HepG2 (cell line): ENCODE measurements at regions not wholly inside any gene's neighbourhood (a gene's known extent, or its start where the extent isn't known, plus 50 kb on each side); places are given as distances from the start of the nearest gene placed in this dataset.

Experiments used
- AHDC1 ChIP-seq: sonication (generic); formaldehyde crosslinking; IDR thresholded peaks from 2 replicates; pipeline ENCODE4 v1.5.1; 2020; ENCODE audit warnings: mild to moderate bottlenecking, missing genetic modification reagents, borderline replicate concordance
- DNMT1 ChIP-seq: sonication (generic); formaldehyde crosslinking; IDR thresholded peaks from 2 replicates; pipeline ENCODE4 v1.5.1; 2020; ENCODE audit warnings: mild to moderate bottlenecking, missing genetic modification reagents
- ERF ChIP-seq: IDR thresholded peaks from 2 replicates; pipeline ENCODE4 v1.6.1; 2018; ENCODE audit warnings: missing biosample characterization, missing genetic modification reagents
- JARID2 ChIP-seq: sonication (generic); formaldehyde crosslinking; IDR thresholded peaks from 2 replicates; pipeline ENCODE4 v1.8.1; 2023; ENCODE audit warnings: missing genetic modification reagents, inconsistent platforms; ENCODE audit not compliant: insufficient replicate concordance
- SAFB2 ChIP-seq: sonication (generic); formaldehyde crosslinking; IDR thresholded peaks from 2 replicates; pipeline ENCODE4 v1.5.1; 2020; ENCODE audit warnings: missing genetic modification reagents, low read depth, mild to moderate bottlenecking, borderline replicate concordance
- ZNF432 ChIP-seq: sonication (generic); formaldehyde crosslinking; IDR thresholded peaks from 2 replicates; pipeline ENCODE4 v1.5.0; 2020; ENCODE audit warnings: missing genetic modification reagents, mild to moderate bottlenecking, borderline replicate concordance
- ZNF572 ChIP-seq: sonication (generic); formaldehyde crosslinking; IDR thresholded peaks from 2 replicates; pipeline ENCODE4 v1.5.1; 2020; ENCODE audit warnings: mild to moderate bottlenecking, missing genetic modification reagents
- ZNF691 ChIP-seq: sonication (generic); formaldehyde crosslinking; IDR thresholded peaks from 2 replicates; pipeline ENCODE4 v1.4.0; 2020; ENCODE audit warnings: missing genetic modification reagents, low read depth, mild to moderate bottlenecking, borderline replicate concordance

- TF ChIP-seq DNMT1 (CRISPR knock-in tag) (no peak), ERF (CRISPR knock-in tag) (no peak), ZNF432 (CRISPR knock-in tag) (no peak), ZNF691 (CRISPR knock-in tag) (no peak), ZNF572 (no peak), SAFB2 (no peak), AHDC1 (CRISPR knock-in tag) (no peak), JARID2 (CRISPR knock-in tag) (no peak)
Measured at GRCh38 chr21:38067086-38067739, 151.0 kb upstream of the KCNJ6 start (continued).
